HG02759 (cell line): ENCODE measurements at regions not wholly inside any gene's neighbourhood (a gene's known extent, or its start where the extent isn't known, plus 50 kb on each side); places are given as distances from the start of the nearest gene placed in this dataset.

Experiments
- ATAC-seq: cut with Tn5 transposase; IDR thresholded peaks from one replicate; pipeline ENCODE4 v1.9.1; 2021; ENCODE audit warnings: mild to moderate bottlenecking, moderate library complexity; ENCODE audit not compliant: unreplicated experiment

GRCh38 chr3:6521369-6522113, 339.4 kb upstream of the GRM7 start:
- ATAC-seq, result no peak

- no peak for ATAC-seq
These were observed 338.7 kb upstream of the GRM7 start for GRCh38 chr3:6522191-6522590.

- ATAC-seq, result no peak
These were observed 337.9 kb upstream of the GRM7 start for GRCh38 chr3:6523043-6523442.

GRCh38 chr3:6524479-6524878, 336.4 kb upstream of the GRM7 start:
- no peak for ATAC-seq

- ATAC-seq, result no peak
These were observed 334.6 kb upstream of the GRM7 start for GRCh38 chr3:6526321-6526720.

GRCh38 chr3:6526861-6527260, 334.1 kb upstream of the GRM7 start:
- ATAC-seq, result no peak

GRCh38 chr3:6528951-6529350, 332.0 kb upstream of the GRM7 start:
- no peak for ATAC-seq

- ATAC-seq, result no peak
These were observed 329.8 kb upstream of the GRM7 start for GRCh38 chr3:6531153-6531552.

- no peak for ATAC-seq
These were observed 328.8 kb upstream of the GRM7 start for GRCh38 chr3:6532101-6532500.

GRCh38 chr3:6540981-6541380, 319.9 kb upstream of the GRM7 start:
- ATAC-seq, result no peak

GRCh38 chr3:6542795-6543194, 318.1 kb upstream of the GRM7 start:
- ATAC-seq, result no peak

- ATAC-seq, result no peak
These were observed 311.6 kb upstream of the GRM7 start for GRCh38 chr3:6549296-6549695.

- ATAC-seq, result no peak
These were observed 309.8 kb upstream of the GRM7 start for GRCh38 chr3:6551165-6551564.

GRCh38 chr3:6560259-6560658, 300.7 kb upstream of the GRM7 start:
- no peak for ATAC-seq

GRCh38 chr3:6567241-6567640, 293.7 kb upstream of the GRM7 start:
- ATAC-seq, result no peak

- ATAC-seq, result no peak
These were observed 291.9 kb upstream of the GRM7 start for GRCh38 chr3:6568999-6569493.

GRCh38 chr3:6571448-6571847, 289.5 kb upstream of the GRM7 start:
- ATAC-seq, result no peak

- no peak for ATAC-seq
These were observed 283.3 kb upstream of the GRM7 start for GRCh38 chr3:6577584-6577983.

GRCh38 chr3:6578526-6578925, 282.4 kb upstream of the GRM7 start:
- ATAC-seq, result no peak

GRCh38 chr3:6580808-6581207, 280.1 kb upstream of the GRM7 start:
- no peak for ATAC-seq

GRCh38 chr3:6585360-6585759, 275.6 kb upstream of the GRM7 start:
- no peak for ATAC-seq

- ATAC-seq, result no peak
These were observed 260.7 kb upstream of the GRM7 start for GRCh38 chr3:6600237-6600636.

GRCh38 chr3:6601374-6601773, 259.5 kb upstream of the GRM7 start:
- no peak for ATAC-seq
